Tibial artery (tissue), 4 donors: ENCODE measurements at regions not wholly inside any gene's neighbourhood (a gene's known extent, or its start where the extent isn't known, plus 50 kb on each side); places are given as distances from the start of the nearest gene placed in this dataset.

ENCODE experiments used
- DNase-seq, 2 donors: peaks; one replicate each; pipeline ENCODE4 v3.0.0-alpha.2; 2019
- H3K27ac ChIP-seq, 2 donors: fragments of 200-600 bp; sonication (generic) in 1 of 2; 1 replicate in 1 of 2; 2 replicates in 1 of 2; pipeline ENCODE4 v1.5.1; 2018 to 2019; ENCODE audit warnings: mild to moderate bottlenecking in 1 of 2
- H3K27me3 ChIP-seq, 2 donors: fragments of 200-600 bp; sonication (generic) in 1 of 2; one replicate each; pipeline versions ENCODE4 v1.5.1 to v1.6.0; 2016 to 2019
- H3K36me3 ChIP-seq, 3 donors: fragments of 200-600 bp; sonication (generic) in 2 of 3; one replicate each; pipeline ENCODE4 v1.5.1; 2016 to 2019; ENCODE audit warnings: mild to moderate bottlenecking in 2 of 3
- H3K4me1 ChIP-seq, 4 donors: fragments of 200-600 bp; sonication (generic) in 2 of 4; 1 replicate in 3 of 4; 2 replicates in 1 of 4; pipeline ENCODE4 v1.5.1; 2016 to 2019
- H3K4me3 ChIP-seq, 2 donors: fragments of 200-600 bp; sonication (generic) in 1 of 2; 1 replicate in 1 of 2; 2 replicates in 1 of 2; pipeline ENCODE4 v1.5.1; 2018 to 2019; ENCODE audit warnings: mild to moderate bottlenecking in 2 of 2
- H3K9me3 ChIP-seq, 3 donors: fragments of 200-600 bp; sonication (generic) in 1 of 3; one replicate each; pipeline ENCODE4 v1.5.1; 2016 to 2019
- intact Hi-C: fragments of 100-400 bp; cut with DNase I; formaldehyde crosslinking; loops from one replicate; pipeline ENCODE4 v1.15.0; 2023; ENCODE audit warnings: low total_unique reads
- TF ChIP-seq, protein P1 (sequence below), 2 experiments: fragments of 200-600 bp in 1 of 2; fragments of 450-650 bp in 1 of 2; IDR thresholded peaks; one replicate each; pipeline ENCODE4 v1.5.1; 2017 to 2019; ENCODE audit warnings: antibody characterized with exemption in 2 of 2, mild to moderate bottlenecking in 1 of 2, moderate library complexity in 1 of 2

DNA sequence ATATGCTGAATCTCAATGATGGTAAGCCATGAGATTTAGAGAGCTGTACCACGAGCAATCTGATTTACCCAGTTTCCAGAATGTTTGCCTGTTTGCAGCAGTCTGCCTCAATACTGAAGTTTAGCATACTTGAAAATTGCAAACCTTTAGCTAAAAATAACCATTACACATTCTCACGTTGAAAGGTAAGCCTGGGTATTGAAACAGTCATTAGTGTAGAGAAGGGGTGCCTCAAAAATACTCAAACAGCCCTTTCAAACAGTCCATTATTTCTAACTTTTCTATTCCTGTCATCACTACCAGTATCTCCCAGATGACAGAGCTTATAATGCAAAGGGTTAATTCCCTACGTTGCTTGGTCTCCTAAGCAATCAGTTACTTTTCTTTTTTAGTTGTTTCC is 111.8 kb upstream of the MBNL1 start:
- Histone ChIP-seq H3K27ac (peak overlapping the region; percentile 69 to 81), H3K4me1 (peaks cover 0 to 77% (median 22%) of the 10 kb centered on the region in 4 donors), H3K36me3 (no peaks in the 10 kb centered on the region), H3K27me3 (no peaks in the 10 kb centered on the region), H3K9me3 (no peaks in the 10 kb centered on the region), H3K4me3 (no peak overlapping the region)
- intact Hi-C loops, result loop anchor here (10.0 kb wide), 1 partner anchor 48 kb away; no protein-coding TSS in a partner anchor
- DNase-seq, result no peak
- TF ChIP-seq, protein P1, sequence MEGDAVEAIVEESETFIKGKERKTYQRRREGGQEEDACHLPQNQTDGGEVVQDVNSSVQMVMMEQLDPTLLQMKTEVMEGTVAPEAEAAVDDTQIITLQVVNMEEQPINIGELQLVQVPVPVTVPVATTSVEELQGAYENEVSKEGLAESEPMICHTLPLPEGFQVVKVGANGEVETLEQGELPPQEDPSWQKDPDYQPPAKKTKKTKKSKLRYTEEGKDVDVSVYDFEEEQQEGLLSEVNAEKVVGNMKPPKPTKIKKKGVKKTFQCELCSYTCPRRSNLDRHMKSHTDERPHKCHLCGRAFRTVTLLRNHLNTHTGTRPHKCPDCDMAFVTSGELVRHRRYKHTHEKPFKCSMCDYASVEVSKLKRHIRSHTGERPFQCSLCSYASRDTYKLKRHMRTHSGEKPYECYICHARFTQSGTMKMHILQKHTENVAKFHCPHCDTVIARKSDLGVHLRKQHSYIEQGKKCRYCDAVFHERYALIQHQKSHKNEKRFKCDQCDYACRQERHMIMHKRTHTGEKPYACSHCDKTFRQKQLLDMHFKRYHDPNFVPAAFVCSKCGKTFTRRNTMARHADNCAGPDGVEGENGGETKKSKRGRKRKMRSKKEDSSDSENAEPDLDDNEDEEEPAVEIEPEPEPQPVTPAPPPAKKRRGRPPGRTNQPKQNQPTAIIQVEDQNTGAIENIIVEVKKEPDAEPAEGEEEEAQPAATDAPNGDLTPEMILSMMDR (IDR thresholded peaks at IDR 0.05), result no peak

DNA sequence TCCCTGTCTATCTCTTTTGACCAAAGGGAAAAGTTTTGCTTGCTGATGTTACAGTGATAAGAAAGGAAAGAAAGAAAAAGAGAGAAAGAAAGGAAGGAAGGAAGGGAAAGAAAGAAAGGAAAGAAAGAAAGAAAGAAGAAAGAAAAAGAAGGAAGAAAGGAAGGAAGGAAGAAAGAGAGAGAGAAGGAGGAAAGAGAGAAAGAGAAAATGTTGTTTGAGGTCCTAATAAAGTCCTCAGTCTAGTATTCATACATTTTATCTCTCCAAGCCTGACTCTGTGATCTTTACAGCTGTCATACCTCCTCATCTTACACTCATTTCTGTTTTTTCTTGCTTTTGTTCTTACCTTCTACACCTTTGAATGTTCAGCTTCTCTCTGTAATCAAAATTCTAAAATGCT is 111.4 kb upstream of the MBNL1 start:
- intact Hi-C loops, result loop anchor here (10.0 kb wide), 1 partner anchor 47 kb away; no protein-coding TSS in a partner anchor
- TF ChIP-seq, protein P1 (IDR thresholded peaks at IDR 0.05), result no peak
- Histone ChIP-seq H3K4me3 (no peak overlapping the region), H3K27me3 (no peaks in the 10 kb centered on the region), H3K9me3 (no peaks in the 10 kb centered on the region), H3K36me3 (no peaks in the 10 kb centered on the region), H3K4me1 (peaks cover 0 to 80% (median 22%) of the 10 kb centered on the region in 4 donors), H3K27ac (peak overlapping the region; percentile 69 to 81)
- DNase-seq, result no peak

GRCh38 chr3:152159328-152159727 is 109.4 kb upstream of the MBNL1 start:
- H3K36me3 ChIP-seq, result no peaks in the 10 kb centered on the region
- peak overlapping the region; percentile 69 to 81 for H3K27ac ChIP-seq
- intact Hi-C loops, result loop anchor here (10.0 kb wide), 1 partner anchor 45 kb away; no protein-coding TSS in a partner anchor
- no peaks in the 10 kb centered on the region for H3K27me3 ChIP-seq
- TF ChIP-seq, protein P1 (IDR thresholded peaks at IDR 0.05), result no peak
- H3K4me3 ChIP-seq, result no peak overlapping the region
- no peaks in the 10 kb centered on the region for H3K9me3 ChIP-seq
- peak; percentile 24 to 68 for DNase-seq
- H3K4me1 ChIP-seq, result peaks cover 0 to 75% (median 22%) of the 10 kb centered on the region in 4 donors

- Histone ChIP-seq H3K36me3 (no peaks in the 10 kb centered on the region), H3K4me3 (no peak overlapping the region), H3K27me3 (no peaks in the 10 kb centered on the region), H3K27ac (peak overlapping the region; percentile 68 to 81), H3K4me1 (peaks cover 0 to 64% (median 14%) of the 10 kb centered on the region in 4 donors), H3K9me3 (no peaks in the 10 kb centered on the region)
- DNase-seq, result no peak
- intact Hi-C loops, result no loop called here
- TF ChIP-seq, protein P1 (IDR thresholded peaks at IDR 0.05), result no peak
Measured at GRCh38 chr3:152160350-152161011, 108.2 kb upstream of the MBNL1 start.

DNA sequence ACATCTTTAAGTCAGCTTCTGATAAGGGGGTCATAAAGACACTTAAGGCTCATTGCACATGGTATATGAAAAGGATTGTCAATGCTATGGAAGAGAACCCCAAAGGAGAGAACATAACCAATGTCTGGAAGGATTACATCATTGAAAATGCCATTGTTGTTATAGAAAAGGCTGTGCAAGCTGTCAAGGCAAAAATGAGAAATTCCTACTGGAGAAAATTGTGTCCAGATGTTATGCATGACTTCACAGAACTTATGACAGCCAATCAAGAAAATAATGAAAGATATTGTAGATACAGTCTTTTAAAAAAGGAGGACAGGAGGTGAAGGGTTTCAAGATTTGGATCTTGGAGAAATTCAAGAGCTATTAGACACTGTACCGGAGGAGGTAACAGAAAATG is 96.3 kb upstream of the MBNL1 start:
- Histone ChIP-seq H3K4me1 (peaks cover 0 to 23% (median 10%) of the 10 kb centered on the region in 4 donors), H3K27me3 (no peaks in the 10 kb centered on the region), H3K27ac (no peak overlapping the region), H3K36me3 (no peaks in the 10 kb centered on the region), H3K4me3 (no peak overlapping the region), H3K9me3 (peaks cover 0 to 9% (median 0%) of the 10 kb centered on the region in 3 donors)
- TF ChIP-seq, protein P1 (IDR thresholded peaks at IDR 0.05), result no peak
- DNase-seq, result no peak
- intact Hi-C loops, result no loop called here
